ENCODE measurements at regions not wholly inside any gene's neighbourhood (a gene's known extent, or its start where the extent isn't known, plus 50 kb on each side); places are given as distances from the start of the nearest gene placed in this dataset.

DNA sequence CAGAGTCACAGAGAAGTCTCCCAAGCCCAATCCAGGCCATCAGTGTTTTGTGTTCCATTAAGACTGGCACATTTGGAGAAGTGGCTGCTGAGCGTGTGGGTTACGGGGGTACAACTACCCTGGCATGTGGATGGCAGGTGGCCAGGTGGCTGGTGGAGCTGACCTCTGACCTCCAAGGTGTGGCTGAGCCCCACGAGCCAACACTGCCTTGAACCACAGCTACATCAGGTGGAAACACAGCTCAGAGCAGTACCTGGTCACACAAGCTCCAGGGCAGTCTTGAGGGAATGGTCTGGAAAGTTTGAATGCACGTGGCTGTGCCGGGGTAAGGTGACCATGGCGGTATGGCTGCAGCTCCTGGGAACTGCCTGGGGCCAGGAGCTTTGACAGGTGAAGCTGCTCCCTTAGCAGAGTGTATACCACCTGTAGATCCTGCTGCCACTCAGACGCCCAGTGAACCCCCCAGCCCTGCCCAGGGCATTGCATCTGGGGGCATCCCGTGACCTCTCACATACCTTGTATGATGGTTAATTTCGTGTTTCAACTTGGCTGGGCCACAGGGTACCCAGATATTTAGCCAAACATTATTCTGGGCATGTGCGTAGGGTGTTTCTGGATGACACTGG, 207.9 kb downstream of the GADD45G start:
- Histone ChIP-seq H3K27me3 (peaks cover 57% of the 10 kb centered on the region), H3K9me3 (no peaks in the 10 kb centered on the region), H3K27ac (no peak overlapping the region), H3K36me3 (no peaks in the 10 kb centered on the region), H3K4me3 (ENCODE audit: low read depth in 1 of 2, low read length in 1 of 2) (no peak overlapping the region), H3K4me1 (ENCODE audit: control insufficient read depth in 1 of 2, insufficient read depth in 1 of 2, low read depth in 1 of 2, low read length in 1 of 2) (peaks cover 2 to 16% of the 10 kb centered on the region in 2 experiments)
- TF ChIP-seq, protein P1, sequence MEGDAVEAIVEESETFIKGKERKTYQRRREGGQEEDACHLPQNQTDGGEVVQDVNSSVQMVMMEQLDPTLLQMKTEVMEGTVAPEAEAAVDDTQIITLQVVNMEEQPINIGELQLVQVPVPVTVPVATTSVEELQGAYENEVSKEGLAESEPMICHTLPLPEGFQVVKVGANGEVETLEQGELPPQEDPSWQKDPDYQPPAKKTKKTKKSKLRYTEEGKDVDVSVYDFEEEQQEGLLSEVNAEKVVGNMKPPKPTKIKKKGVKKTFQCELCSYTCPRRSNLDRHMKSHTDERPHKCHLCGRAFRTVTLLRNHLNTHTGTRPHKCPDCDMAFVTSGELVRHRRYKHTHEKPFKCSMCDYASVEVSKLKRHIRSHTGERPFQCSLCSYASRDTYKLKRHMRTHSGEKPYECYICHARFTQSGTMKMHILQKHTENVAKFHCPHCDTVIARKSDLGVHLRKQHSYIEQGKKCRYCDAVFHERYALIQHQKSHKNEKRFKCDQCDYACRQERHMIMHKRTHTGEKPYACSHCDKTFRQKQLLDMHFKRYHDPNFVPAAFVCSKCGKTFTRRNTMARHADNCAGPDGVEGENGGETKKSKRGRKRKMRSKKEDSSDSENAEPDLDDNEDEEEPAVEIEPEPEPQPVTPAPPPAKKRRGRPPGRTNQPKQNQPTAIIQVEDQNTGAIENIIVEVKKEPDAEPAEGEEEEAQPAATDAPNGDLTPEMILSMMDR (IDR thresholded peaks at IDR 0.05), result no peak

DNA sequence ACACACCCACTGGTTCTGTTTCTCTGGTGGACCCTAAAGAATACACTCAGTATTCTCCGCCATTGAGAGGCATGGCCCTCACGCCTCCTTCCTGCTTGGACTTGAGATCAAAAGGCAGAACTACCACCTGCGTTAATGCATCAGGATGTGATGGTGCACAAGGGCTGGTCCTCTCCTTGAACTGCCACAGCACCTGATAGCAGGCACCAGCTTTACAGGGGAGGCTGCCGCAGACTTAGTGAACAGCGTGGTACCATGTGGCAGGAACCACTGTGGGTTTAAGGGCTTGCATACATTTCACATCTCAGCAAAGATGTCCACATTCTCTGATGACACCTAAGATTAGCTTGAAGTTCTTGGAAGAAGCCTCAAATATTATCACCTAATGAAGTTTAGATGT, 208.7 kb downstream of the GADD45G start:
- Histone ChIP-seq H3K9me3 (no peaks in the 10 kb centered on the region), H3K4me1 (ENCODE audit: control insufficient read depth in 1 of 2, insufficient read depth in 1 of 2, low read depth in 1 of 2, low read length in 1 of 2) (peaks cover 2 to 16% of the 10 kb centered on the region in 2 experiments), H3K27me3 (peaks cover 61% of the 10 kb centered on the region), H3K36me3 (no peaks in the 10 kb centered on the region), H3K4me3 (ENCODE audit: low read depth in 1 of 2, low read length in 1 of 2) (no peak overlapping the region), H3K27ac (no peak overlapping the region)
- TF ChIP-seq, protein P1 (IDR thresholded peaks at IDR 0.05), result no peak

DNA sequence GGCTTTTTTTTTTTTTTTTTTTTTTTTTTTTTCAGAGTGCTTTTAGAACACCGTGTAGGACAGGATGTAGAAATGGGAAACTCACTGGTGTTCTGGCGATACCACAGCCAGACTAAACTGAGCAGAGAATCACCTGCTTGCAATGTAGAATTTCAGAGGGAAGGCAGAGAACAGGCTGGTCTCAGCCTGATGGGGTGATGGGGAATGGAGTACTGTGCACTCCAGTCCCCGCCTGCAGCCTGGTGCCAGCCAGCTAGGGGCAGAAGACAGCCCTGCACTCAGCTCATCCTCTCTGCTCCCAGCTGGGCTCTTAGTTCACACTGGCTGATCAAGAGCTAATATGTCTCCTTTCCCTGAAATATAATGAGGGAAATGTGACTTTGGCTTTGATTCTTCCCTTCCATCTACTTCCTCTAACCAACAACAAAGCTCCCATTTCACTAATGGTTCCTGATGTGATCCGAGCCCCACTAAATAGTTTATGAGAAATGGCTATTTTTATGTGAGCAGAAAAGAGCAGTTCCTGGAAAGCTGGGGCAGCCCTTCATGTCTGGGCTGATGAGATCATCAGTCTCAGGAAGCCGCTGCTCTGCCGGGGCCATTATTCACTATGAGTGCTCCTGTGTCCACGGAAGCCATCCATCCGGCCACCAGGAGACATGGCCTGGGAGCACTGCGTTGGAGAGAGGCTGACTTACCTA, 209.7 kb downstream of the GADD45G start:
- Histone ChIP-seq H3K4me3 (ENCODE audit: low read depth in 1 of 2, low read length in 1 of 2) (no peak overlapping the region), H3K27me3 (peaks cover 66% of the 10 kb centered on the region), H3K9me3 (no peaks in the 10 kb centered on the region), H3K27ac (no peak overlapping the region), H3K36me3 (no peaks in the 10 kb centered on the region), H3K4me1 (ENCODE audit: control insufficient read depth in 1 of 2, insufficient read depth in 1 of 2, low read depth in 1 of 2, low read length in 1 of 2) (peaks cover 2 to 16% of the 10 kb centered on the region in 2 experiments)
- TF ChIP-seq, protein P1 (IDR thresholded peaks at IDR 0.05), result no peak

DNA sequence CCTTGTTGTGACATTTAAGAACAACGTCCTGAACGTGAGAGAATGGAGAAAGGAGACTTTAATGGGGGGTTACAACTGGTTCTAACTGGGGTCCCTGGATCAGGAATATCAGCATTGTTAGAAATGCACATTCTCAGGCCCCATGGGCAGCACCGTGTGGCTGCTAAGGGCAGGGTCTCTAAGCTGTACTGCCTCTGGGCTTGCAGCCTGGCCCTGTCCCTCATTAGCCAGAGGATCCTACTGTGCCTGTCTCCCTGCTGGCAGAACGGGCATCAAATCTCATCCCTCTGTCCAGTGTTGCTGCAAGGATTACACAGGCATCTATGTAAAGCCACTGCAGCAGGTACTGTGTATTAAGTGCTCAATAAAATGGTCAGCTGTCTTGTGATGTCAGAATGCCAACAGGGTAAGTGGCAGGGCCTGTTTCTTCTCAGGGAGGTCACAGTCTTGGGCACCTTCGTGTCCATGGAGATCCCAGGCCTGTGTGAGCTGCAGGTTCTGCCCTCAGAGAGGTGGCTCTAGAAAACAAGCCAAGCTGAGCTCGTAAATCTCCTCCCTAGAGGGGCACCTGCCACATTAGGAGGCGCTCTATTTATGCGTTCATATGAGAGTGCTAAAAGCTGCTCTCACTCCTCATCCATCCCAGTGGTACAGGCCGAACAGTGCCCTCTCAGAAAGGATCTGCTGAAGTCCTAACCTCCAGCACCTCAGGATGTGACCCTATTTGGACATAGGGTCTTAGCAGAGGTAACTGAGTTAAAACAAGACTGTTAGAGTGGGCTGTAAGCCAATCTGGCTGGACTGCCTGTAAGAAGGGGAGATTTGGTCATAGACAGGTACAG, 210.5 kb downstream of the GADD45G start:
- H3K27ac ChIP-seq, result no peak overlapping the region
- peaks cover 73% of the 10 kb centered on the region for H3K27me3 ChIP-seq
- H3K4me3 ChIP-seq (ENCODE audit: low read depth in 1 of 2, low read length in 1 of 2), result no peak overlapping the region
- no peaks in the 10 kb centered on the region for H3K36me3 ChIP-seq
- TF ChIP-seq, protein P1 (IDR thresholded peaks at IDR 0.05), result no peak
- H3K9me3 ChIP-seq, result no peaks in the 10 kb centered on the region
- H3K4me1 ChIP-seq (ENCODE audit: control insufficient read depth in 1 of 2, insufficient read depth in 1 of 2, low read depth in 1 of 2, low read length in 1 of 2), result peaks cover 2 to 16% of the 10 kb centered on the region in 2 experiments

DNA sequence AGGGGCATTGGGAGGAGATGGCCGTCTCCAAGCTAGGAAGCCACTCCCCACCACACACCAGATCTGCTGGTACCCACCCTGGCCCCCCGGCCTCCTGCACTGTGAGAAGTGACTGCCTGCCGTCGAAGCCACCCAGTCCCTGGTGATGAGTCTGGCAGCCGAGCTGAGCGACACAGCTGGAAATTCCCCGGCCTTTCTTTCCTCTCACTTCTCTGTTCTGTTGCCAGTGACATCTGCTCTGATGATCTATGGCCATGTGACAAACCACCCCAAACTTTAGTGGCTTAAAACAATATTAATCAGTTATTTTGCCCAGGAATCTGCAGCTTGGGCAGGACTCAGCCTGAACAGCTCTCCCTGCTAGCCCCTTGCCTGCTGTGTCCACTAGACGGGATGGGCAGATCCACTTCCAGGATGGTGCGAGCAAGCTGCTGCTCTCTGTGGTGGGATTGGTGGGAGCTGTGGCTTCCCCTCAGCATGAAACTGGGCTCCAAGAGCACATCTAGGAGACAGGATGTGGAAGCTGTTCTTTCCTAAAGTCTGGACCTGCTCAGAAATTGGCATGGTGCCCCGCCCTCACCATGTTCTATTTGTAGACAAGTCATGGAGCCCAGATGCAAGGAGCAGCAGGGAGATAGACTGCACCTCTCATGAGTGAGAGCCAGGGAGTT, 211.2 kb downstream of the GADD45G start:
- H3K4me3 ChIP-seq (ENCODE audit: low read depth in 1 of 2, low read length in 1 of 2), result no peak overlapping the region
- H3K27ac ChIP-seq, result no peak overlapping the region
- no peaks in the 10 kb centered on the region for H3K36me3 ChIP-seq
- TF ChIP-seq, protein P1 (IDR thresholded peaks at IDR 0.05), result no peak
- H3K9me3 ChIP-seq, result no peaks in the 10 kb centered on the region
- peaks cover 2 to 16% of the 10 kb centered on the region in 2 experiments for H3K4me1 ChIP-seq (ENCODE audit: control insufficient read depth in 1 of 2, insufficient read depth in 1 of 2, low read depth in 1 of 2, low read length in 1 of 2)
- H3K27me3 ChIP-seq, result peaks cover 77% of the 10 kb centered on the region

Measured in neutrophil (primary cell).